Endothelial cell of umbilical vein (primary cell): ENCODE measurements at regions not wholly inside any gene's neighbourhood (a gene's known extent, or its start where the extent isn't known, plus 50 kb on each side); places are given as distances from the start of the nearest gene placed in this dataset.

Source experiments
- BruUV-seq: library from RNA; stranded (reverse); fragments of 400-500 nt; replicated peaks from 2 replicates; lab custom pipeline; 2021; lab: Mats Ljungman, UMichigan
- CTCF ChIA-PET: fragments of 300-600, 350-600 bp; sonication (Branson Sonifier 250); formaldehyde crosslinking; loops from one replicate; lab custom pipeline; 2021; ENCODE audit warnings: antibody characterized with exemption, inconsistent platforms; lab: Charles Lee
- POLR2A ChIA-PET: fragments of 300-600, 350-600 bp; sonication (Branson Sonifier 250); formaldehyde crosslinking; loops from one replicate; lab custom pipeline; 2021; ENCODE audit warnings: antibody characterized with exemption, inconsistent platforms; lab: Charles Lee
- DNase-seq: peaks from one replicate; pipeline ENCODE4 v3.0.0-alpha.2; 2011; ENCODE audit warnings: low read depth, low spot score
- FAIRE-seq: peaks from 2 replicates; lab custom pipeline; 2011; peaks lifted over from hg19 to GRCh38; lab: Jason Lieb, UNC
- H2AFZ ChIP-seq: 2 replicates; pipeline ENCODE4 v1.6.0; 2012; ENCODE audit warnings: low read depth, low read length, control low read depth, inconsistent platforms
- H3K27ac ChIP-seq: 2 replicates; pipeline ENCODE4 v1.5.1; 2011; ENCODE audit warnings: low read depth, mild to moderate bottlenecking, control low read depth, low read length, moderate library complexity; ENCODE audit not compliant: insufficient read depth
- H3K27me3 ChIP-seq, 2 experiments: 2 replicates each; pipeline versions ENCODE4 v1.6.0 to v1.6.1; 2011; ENCODE audit warnings: low read length in 2 of 2, mixed read lengths in 1 of 2; ENCODE audit not compliant: control insufficient read depth in 2 of 2, insufficient read depth in 2 of 2
- H3K36me3 ChIP-seq, 2 experiments: 2 replicates in 1 of 2; 3 replicates in 1 of 2; pipeline ENCODE4 v1.5.1; 2011; ENCODE audit warnings: low read length in 2 of 2, mild to moderate bottlenecking in 1 of 2, moderate library complexity in 1 of 2; ENCODE audit not compliant: control insufficient read depth in 2 of 2, insufficient read depth in 2 of 2; ENCODE audit errors: extremely low read depth in 1 of 2
- H3K4me1 ChIP-seq: 3 replicates; pipeline ENCODE4 v1.5.1; 2011; ENCODE audit warnings: mild to moderate bottlenecking, low read length; ENCODE audit not compliant: control insufficient read depth, insufficient read depth; ENCODE audit errors: extremely low read depth
- H3K4me2 ChIP-seq: 2 replicates; pipeline ENCODE4 v1.6.1; 2011; ENCODE audit warnings: low read length, control low read depth, mixed read lengths; ENCODE audit not compliant: insufficient read depth
- H3K4me3 ChIP-seq, 3 experiments: fragments of 200-600 bp in 1 of 3; sonication (generic), shearing (Covaris generic) in 1 of 3; replicated peaks in 1 of 3; 2 replicates each; pipeline ENCODE4 v1.5.1; 2011 to 2016; ENCODE audit warnings: control low read depth in 3 of 3, low read length in 3 of 3, mild to moderate bottlenecking in 2 of 3, inconsistent platforms in 1 of 3, low read depth in 1 of 3, moderate library complexity in 1 of 3; ENCODE audit not compliant: insufficient read depth in 1 of 3
- H3K79me2 ChIP-seq: 2 replicates; pipeline ENCODE4 v1.6.0; 2012; ENCODE audit warnings: low read length, inconsistent platforms; ENCODE audit not compliant: control insufficient read depth, insufficient read depth
- H3K9ac ChIP-seq: replicated peaks from 2 replicates; pipeline ENCODE3; 2011; ENCODE audit warnings: low read length, control low read depth; ENCODE audit not compliant: insufficient read depth; ENCODE audit errors: extremely low read depth
- H3K9me1 ChIP-seq: replicated peaks from 3 replicates; pipeline ENCODE4 v1.6.0; 2011; ENCODE audit warnings: mild to moderate bottlenecking, low read length; ENCODE audit not compliant: control insufficient read depth, insufficient read depth; ENCODE audit errors: extremely low read depth
- H3K9me3 ChIP-seq: replicated peaks from 2 replicates; pipeline ENCODE4 v1.5.1; 2012; ENCODE audit warnings: low read length, inconsistent platforms; ENCODE audit not compliant: control insufficient read depth, insufficient read depth
- H4K20me1 ChIP-seq: replicated peaks from 2 replicates; pipeline ENCODE3; 2011; ENCODE audit warnings: mild to moderate bottlenecking, low read length; ENCODE audit not compliant: control insufficient read depth, insufficient read depth; ENCODE audit errors: extremely low read depth
- EZH2 ChIP-seq: IDR thresholded peaks from 2 replicates; pipeline ENCODE4 v1.6.1; 2012; ENCODE audit warnings: borderline replicate concordance, low read depth, mild to moderate bottlenecking, moderate library complexity, low read length, inconsistent platforms; ENCODE audit not compliant: severe bottlenecking
- FOS ChIP-seq: IDR thresholded peaks from 2 replicates; pipeline ENCODE4 v1.6.1; 2011; ENCODE audit warnings: mild to moderate bottlenecking, low read length, moderate library complexity, borderline replicate concordance; ENCODE audit not compliant: insufficient read depth
- GATA2 ChIP-seq: IDR thresholded peaks from 2 replicates; pipeline ENCODE4 v1.7.0; 2011; ENCODE audit warnings: low read depth, mild to moderate bottlenecking, moderate library complexity, mixed read lengths, low read length; ENCODE audit not compliant: insufficient read length, insufficient read depth
- JUN ChIP-seq: IDR thresholded peaks from 2 replicates; pipeline ENCODE4 v1.6.1; 2011; ENCODE audit warnings: borderline replicate concordance, low read depth; ENCODE audit not compliant: insufficient read length, insufficient read depth
- MYC ChIP-seq: IDR thresholded peaks from one replicate; pipeline ENCODE4 v1.6.1; 2011; ENCODE audit warnings: mild to moderate bottlenecking, low read depth, low read length
- POLR2A ChIP-seq: IDR thresholded peaks from 2 replicates; pipeline ENCODE4 v1.6.1; 2012; ENCODE audit warnings: low read depth, mild to moderate bottlenecking, control low read depth, low read length
- POLR2AphosphoS5 ChIP-seq: IDR thresholded peaks from 2 replicates; pipeline ENCODE4 v1.6.1; 2012; ENCODE audit warnings: low read depth, mild to moderate bottlenecking, control low read depth, low read length, moderate library complexity; ENCODE audit not compliant: insufficient read depth
- dilution Hi-C: fragments of 300-500 bp; cut with MboI; formaldehyde crosslinking; loops from one replicate; pipeline ENCODE4 v1.15.0; 2019; ENCODE audit warnings: low sequenced_read_pairs; ENCODE audit not compliant: extremely low pct_ligation_motif_present
- intact Hi-C: fragments of 100-400 bp; cut with micrococcal nuclease; formaldehyde crosslinking; loops from one replicate; pipeline ENCODE4 v1.10.0; 2022
- TF ChIP-seq, protein P1 (sequence below): IDR thresholded peaks from 2 replicates; pipeline ENCODE4 v1.6.1; 2011; ENCODE audit not compliant: insufficient read depth, insufficient read length
- TF ChIP-seq, protein P2 (sequence below), 2 donors: IDR thresholded peaks; 1 replicate in 1 of 2; 2 replicates in 1 of 2; pipeline ENCODE4 v1.5.1; 2011; ENCODE audit warnings: low read length in 2 of 2, mild to moderate bottlenecking in 2 of 2, moderate library complexity in 2 of 2, control low read depth in 1 of 2, inconsistent platforms in 1 of 2, low read depth in 1 of 2; ENCODE audit not compliant: insufficient read depth in 1 of 2; ENCODE audit errors: extremely low read depth in 1 of 2

DNA sequence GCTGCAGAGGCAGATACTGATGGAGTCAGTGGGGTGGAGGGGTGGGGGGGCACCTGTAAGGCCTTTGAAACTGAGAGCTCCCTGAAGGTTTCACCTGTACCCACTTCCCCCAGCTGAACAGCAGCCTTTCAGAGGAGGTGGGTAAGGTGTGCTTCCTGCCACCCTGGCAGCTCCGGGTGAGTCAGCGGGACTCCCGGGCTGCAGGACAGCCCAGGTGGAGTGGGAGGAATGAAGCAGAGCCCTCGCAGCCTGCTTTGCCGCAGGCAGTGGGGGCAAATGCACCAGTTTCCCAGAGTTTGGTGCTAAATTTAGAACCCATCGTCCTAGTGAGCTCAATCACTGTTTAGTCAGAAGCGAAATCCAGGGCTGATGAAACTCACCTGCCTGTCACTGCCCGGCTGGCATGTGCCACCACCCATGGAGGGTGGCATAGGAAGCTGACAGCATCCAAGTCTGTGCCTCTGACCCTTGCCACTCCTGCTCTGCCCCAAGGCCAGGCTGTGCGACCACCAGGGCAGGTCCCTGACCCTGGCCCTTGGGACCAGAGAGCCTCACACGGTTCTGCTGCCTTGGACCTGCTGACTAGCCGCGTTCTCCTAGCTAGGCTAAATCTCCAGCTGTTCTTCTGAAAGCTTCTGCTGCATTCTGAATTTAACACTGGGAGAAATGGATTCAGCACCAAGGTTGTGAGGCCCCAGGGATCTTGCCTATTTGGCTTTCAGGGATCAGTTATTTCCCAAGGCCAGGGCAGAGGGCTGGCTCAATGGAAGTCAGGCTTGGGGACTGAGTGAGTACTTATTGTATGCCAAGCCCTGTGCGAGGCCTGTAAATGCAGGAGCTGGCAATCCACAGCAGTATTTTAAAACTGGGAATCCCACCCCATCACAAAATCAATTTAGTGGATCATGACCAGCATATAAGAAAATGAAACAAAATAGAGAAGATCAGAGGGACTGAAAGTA lies 67.3 kb upstream of the RASGRF1 start:
- H3K79me2 ChIP-seq: no peaks in the 10 kb centered on the region
- CTCF ChIA-PET: interaction anchor here (2.3 kb wide), 1 partner anchor 26 kb away, joined by 5 read pairs; no protein-coding TSS in a partner anchor
- H3K4me1 ChIP-seq: no peaks in the 10 kb centered on the region
- no peak for DNase-seq
- no peaks in the 10 kb centered on the region for H3K36me3 ChIP-seq
- H3K9ac ChIP-seq: no peak overlapping the region
- no peaks in the 10 kb centered on the region for H3K9me3 ChIP-seq
- dilution Hi-C loops: no loop called here
- H4K20me1 ChIP-seq: no peaks in the 10 kb centered on the region
- FAIRE-seq: no peak
- no peak overlapping the region for H2AFZ ChIP-seq
- H3K9me1 ChIP-seq: no peaks in the 10 kb centered on the region
- BruUV-seq: no TSS peak
- intact Hi-C loops: no loop called here
- H3K27me3 ChIP-seq: no peaks in the 10 kb centered on the region
- POLR2A ChIA-PET: no interaction called here
- H3K27ac ChIP-seq: no peak overlapping the region
- TF ChIP-seq POLR2A (no peak), JUN (no peak), EZH2 (no peak), GATA2 (no peak), MYC (no peak), POLR2AphosphoS5 (no peak), FOS (no peak)
- TF ChIP-seq, protein P1, sequence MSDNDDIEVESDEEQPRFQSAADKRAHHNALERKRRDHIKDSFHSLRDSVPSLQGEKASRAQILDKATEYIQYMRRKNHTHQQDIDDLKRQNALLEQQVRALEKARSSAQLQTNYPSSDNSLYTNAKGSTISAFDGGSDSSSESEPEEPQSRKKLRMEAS: no peak
- TF ChIP-seq, protein P2, sequence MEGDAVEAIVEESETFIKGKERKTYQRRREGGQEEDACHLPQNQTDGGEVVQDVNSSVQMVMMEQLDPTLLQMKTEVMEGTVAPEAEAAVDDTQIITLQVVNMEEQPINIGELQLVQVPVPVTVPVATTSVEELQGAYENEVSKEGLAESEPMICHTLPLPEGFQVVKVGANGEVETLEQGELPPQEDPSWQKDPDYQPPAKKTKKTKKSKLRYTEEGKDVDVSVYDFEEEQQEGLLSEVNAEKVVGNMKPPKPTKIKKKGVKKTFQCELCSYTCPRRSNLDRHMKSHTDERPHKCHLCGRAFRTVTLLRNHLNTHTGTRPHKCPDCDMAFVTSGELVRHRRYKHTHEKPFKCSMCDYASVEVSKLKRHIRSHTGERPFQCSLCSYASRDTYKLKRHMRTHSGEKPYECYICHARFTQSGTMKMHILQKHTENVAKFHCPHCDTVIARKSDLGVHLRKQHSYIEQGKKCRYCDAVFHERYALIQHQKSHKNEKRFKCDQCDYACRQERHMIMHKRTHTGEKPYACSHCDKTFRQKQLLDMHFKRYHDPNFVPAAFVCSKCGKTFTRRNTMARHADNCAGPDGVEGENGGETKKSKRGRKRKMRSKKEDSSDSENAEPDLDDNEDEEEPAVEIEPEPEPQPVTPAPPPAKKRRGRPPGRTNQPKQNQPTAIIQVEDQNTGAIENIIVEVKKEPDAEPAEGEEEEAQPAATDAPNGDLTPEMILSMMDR (IDR thresholded peaks at IDR 0.05; ENCODE audit: extremely low read depth in 1 of 2, insufficient read depth in 1 of 2, low read depth in 1 of 2, low read length in 2 of 2): no peak
- no peak overlapping the region for H3K4me3 ChIP-seq
- no peak overlapping the region for H3K4me2 ChIP-seq
